ENCODE measurements at regions not wholly inside any gene's neighbourhood (a gene's known extent, or its start where the extent isn't known, plus 50 kb on each side); places are given as distances from the start of the nearest gene placed in this dataset.

GRCh38 chr12:66862356-66862985 lies 183.6 kb upstream of the GRIP1 start:
- no peak for DNase-seq
- CTCF ChIA-PET: interaction anchor here (0.9 to 2.9 kb wide), 2 partner anchors 154 to 169 kb away, joined by 3 to 21 read pairs; no protein-coding TSS in a partner anchor
- intact Hi-C loops (cut with micrococcal nuclease): loop anchor here (5.0 kb wide), 1 partner anchor 715 kb away; no protein-coding TSS in a partner anchor
- H3K9me3 Mint-ChIP-seq: no peaks in the 10 kb centered on the region
- H3K27ac Mint-ChIP-seq: no peak overlapping the region
- no peaks in the 10 kb centered on the region for H3K27me3 Mint-ChIP-seq (ENCODE audit: low read depth)
- H3K4me1 Mint-ChIP-seq (ENCODE audit: low read depth): peaks cover 19% of the 10 kb centered on the region
- H3K4me3 Mint-ChIP-seq: no peak overlapping the region
- H3K36me3 Mint-ChIP-seq (ENCODE audit: low read depth): no peaks in the 10 kb centered on the region

- Mint-ChIP-seq H3K4me3 (no peak overlapping the region), H3K9me3 (no peaks in the 10 kb centered on the region), H3K36me3 (ENCODE audit: low read depth) (no peaks in the 10 kb centered on the region), H3K4me1 (ENCODE audit: low read depth) (peaks cover 14% of the 10 kb centered on the region), H3K27me3 (ENCODE audit: low read depth) (no peaks in the 10 kb centered on the region), H3K27ac (no peak overlapping the region)
- CTCF ChIA-PET: interaction anchor here (1.0 kb wide), 1 partner anchor 155 kb away, joined by 3 read pairs; no protein-coding TSS in a partner anchor
- DNase-seq: no peak
- intact Hi-C loops (cut with micrococcal nuclease): loop anchor here (5.0 kb wide), 1 partner anchor 716 kb away; no protein-coding TSS in a partner anchor
These were observed 184.4 kb upstream of the GRIP1 start for GRCh38 chr12:66863276-66863675.

- CTCF ChIA-PET: interaction anchor here (1.3 kb wide), 1 partner anchor 185 kb away, joined by 5 read pairs; no protein-coding TSS in a partner anchor
- H3K9me3 Mint-ChIP-seq: no peaks in the 10 kb centered on the region
- H3K27ac Mint-ChIP-seq: no peak overlapping the region
- H3K36me3 Mint-ChIP-seq (ENCODE audit: low read depth): no peaks in the 10 kb centered on the region
- no peaks in the 10 kb centered on the region for H3K27me3 Mint-ChIP-seq (ENCODE audit: low read depth)
- H3K4me1 Mint-ChIP-seq (ENCODE audit: low read depth): peaks cover 3% of the 10 kb centered on the region
- no peak overlapping the region for H3K4me3 Mint-ChIP-seq
- intact Hi-C loops (cut with micrococcal nuclease): no loop called here
- no peak for DNase-seq
These were observed 199.0 kb upstream of the GRIP1 start for GRCh38 chr12:66877925-66878324.

GRCh38 chr12:66879409-66879808 lies 200.5 kb upstream of the GRIP1 start:
- DNase-seq: no peak
- Mint-ChIP-seq H3K4me1 (ENCODE audit: low read depth) (peaks cover 3% of the 10 kb centered on the region), H3K4me3 (no peak overlapping the region), H3K36me3 (ENCODE audit: low read depth) (no peaks in the 10 kb centered on the region), H3K27me3 (ENCODE audit: low read depth) (no peaks in the 10 kb centered on the region), H3K9me3 (no peaks in the 10 kb centered on the region), H3K27ac (no peak overlapping the region)
- intact Hi-C loops (cut with micrococcal nuclease): no loop called here
- CTCF ChIA-PET: interaction anchor here (0.5 to 1.3 kb wide), 2 partner anchors 14 to 187 kb away, joined by 3 to 5 read pairs; no protein-coding TSS in a partner anchor

GRCh38 chr12:66881386-66881785 lies 202.5 kb upstream of the GRIP1 start:
- intact Hi-C loops (cut with micrococcal nuclease): no loop called here
- no peak overlapping the region for H3K4me3 Mint-ChIP-seq
- H3K4me1 Mint-ChIP-seq (ENCODE audit: low read depth): no peaks in the 10 kb centered on the region
- CTCF ChIA-PET: interaction anchor here (0.6 kb wide), 1 partner anchor 930 kb away, joined by 4 read pairs; no protein-coding TSS in a partner anchor
- H3K27me3 Mint-ChIP-seq (ENCODE audit: low read depth): no peaks in the 10 kb centered on the region
- DNase-seq: no peak
- H3K9me3 Mint-ChIP-seq: no peaks in the 10 kb centered on the region
- H3K27ac Mint-ChIP-seq: no peak overlapping the region
- H3K36me3 Mint-ChIP-seq (ENCODE audit: low read depth): no peaks in the 10 kb centered on the region

GRCh38 chr12:66884091-66884490 lies 205.2 kb upstream of the GRIP1 start:
- intact Hi-C loops (cut with micrococcal nuclease): no loop called here
- Mint-ChIP-seq H3K9me3 (no peaks in the 10 kb centered on the region), H3K27ac (no peak overlapping the region), H3K4me3 (no peak overlapping the region), H3K36me3 (ENCODE audit: low read depth) (no peaks in the 10 kb centered on the region), H3K27me3 (ENCODE audit: low read depth) (no peaks in the 10 kb centered on the region), H3K4me1 (ENCODE audit: low read depth) (no peaks in the 10 kb centered on the region)
- CTCF ChIA-PET: no interaction called here
- no peak for DNase-seq

- Mint-ChIP-seq H3K27me3 (ENCODE audit: low read depth) (no peaks in the 10 kb centered on the region), H3K36me3 (ENCODE audit: low read depth) (no peaks in the 10 kb centered on the region), H3K27ac (no peak overlapping the region), H3K4me3 (no peak overlapping the region), H3K9me3 (no peaks in the 10 kb centered on the region), H3K4me1 (ENCODE audit: low read depth) (no peaks in the 10 kb centered on the region)
- no peak for DNase-seq
- CTCF ChIA-PET: interaction anchor here (0.7 kb wide), 1 partner anchor 68 kb away, joined by 3 read pairs; no protein-coding TSS in a partner anchor
- intact Hi-C loops (cut with micrococcal nuclease): no loop called here
These were observed 206.4 kb upstream of the GRIP1 start for GRCh38 chr12:66885115-66885875.

- intact Hi-C loops (cut with micrococcal nuclease): no loop called here
- H3K36me3 Mint-ChIP-seq (ENCODE audit: low read depth): no peaks in the 10 kb centered on the region
- peaks cover 29% of the 10 kb centered on the region for H3K4me1 Mint-ChIP-seq (ENCODE audit: low read depth)
- no peak overlapping the region for H3K4me3 Mint-ChIP-seq
- no peak for DNase-seq
- H3K27me3 Mint-ChIP-seq (ENCODE audit: low read depth): no peaks in the 10 kb centered on the region
- CTCF ChIA-PET: no interaction called here
- no peak overlapping the region for H3K27ac Mint-ChIP-seq
- H3K9me3 Mint-ChIP-seq: no peaks in the 10 kb centered on the region
These were observed 217.9 kb upstream of the GRIP1 start for GRCh38 chr12:66896797-66897196.

- CTCF ChIA-PET: no interaction called here
- H3K36me3 Mint-ChIP-seq (ENCODE audit: low read depth): no peaks in the 10 kb centered on the region
- H3K9me3 Mint-ChIP-seq: no peaks in the 10 kb centered on the region
- no peak overlapping the region for H3K27ac Mint-ChIP-seq
- H3K4me1 Mint-ChIP-seq (ENCODE audit: low read depth): peaks cover 33% of the 10 kb centered on the region
- DNase-seq: no peak
- H3K27me3 Mint-ChIP-seq (ENCODE audit: low read depth): no peaks in the 10 kb centered on the region
- intact Hi-C loops (cut with micrococcal nuclease): no loop called here
- no peak overlapping the region for H3K4me3 Mint-ChIP-seq
These were observed 220.0 kb upstream of the GRIP1 start for GRCh38 chr12:66898700-66899469.

GRCh38 chr12:66899588-66899987 lies 220.7 kb upstream of the GRIP1 start:
- Mint-ChIP-seq H3K27me3 (ENCODE audit: low read depth) (no peaks in the 10 kb centered on the region), H3K36me3 (ENCODE audit: low read depth) (no peaks in the 10 kb centered on the region), H3K27ac (peak overlapping the region; percentile 17), H3K4me1 (ENCODE audit: low read depth) (peaks cover 35% of the 10 kb centered on the region), H3K4me3 (no peak overlapping the region), H3K9me3 (no peaks in the 10 kb centered on the region)
- no peak for DNase-seq
- intact Hi-C loops (cut with micrococcal nuclease): no loop called here
- CTCF ChIA-PET: interaction anchor here (0.6 kb wide), 1 partner anchor 574 kb away, joined by 3 read pairs; no protein-coding TSS in a partner anchor

GRCh38 chr12:66900616-66901015 lies 221.7 kb upstream of the GRIP1 start:
- Mint-ChIP-seq H3K36me3 (ENCODE audit: low read depth) (no peaks in the 10 kb centered on the region), H3K9me3 (no peaks in the 10 kb centered on the region), H3K4me1 (ENCODE audit: low read depth) (peaks cover 35% of the 10 kb centered on the region), H3K27ac (no peak overlapping the region), H3K4me3 (no peak overlapping the region), H3K27me3 (ENCODE audit: low read depth) (no peaks in the 10 kb centered on the region)
- intact Hi-C loops (cut with micrococcal nuclease): loop anchor here (5.0 kb wide), 5 partner anchors 122 to 542 kb away; partner anchors contain the start of gene CAND1
- CTCF ChIA-PET: interaction anchor here (1.8 kb wide), 1 partner anchor 40 kb away, joined by 8 read pairs; no protein-coding TSS in a partner anchor
- DNase-seq: no peak

Measured in activated naive CD4-positive, alpha-beta T cell treated with anti-CD3 and anti-CD28 coated beads for 36 hours (primary cell).